ENCODE measurements at regions not wholly inside any gene's neighbourhood (a gene's known extent, or its start where the extent isn't known, plus 50 kb on each side); places are given as distances from the start of the nearest gene placed in this dataset.

- TF ChIP-seq CUX1 (IDR thresholded peaks at IDR 0.05; ENCODE audit: insufficient replicate concordance, low read depth, low read length) (no peak), ZNF207 (IDR thresholded peaks at IDR 0.05; ENCODE audit: borderline replicate concordance) (no peak), NRF1 (conservative IDR thresholded peaks at IDR 0.05; ENCODE audit: low read depth, low read length) (no peak), ESRRA (IDR thresholded peaks at IDR 0.05; ENCODE audit: low read length) (no peak), NFXL1 (IDR thresholded peaks at IDR 0.05; ENCODE audit: borderline replicate concordance) (no peak), ZNF384 (IDR thresholded peaks at IDR 0.05; ENCODE audit: borderline replicate concordance, low read depth, low read length) (no peak), RAD21 (IDR thresholded peaks at IDR 0.05; ENCODE audit: insufficient read depth, low read depth, low read length) (peak; percentile 29; the same call in 1 of the 2 replicates), HDGF (IDR thresholded peaks at IDR 0.05) (0 out of 2 replicates have a peak, but pooled peaks have one; percentile 55)
Measured at GRCh38 chr10:27355918-27356573, 115.4 kb upstream of the ACBD5 start (continued).
